ENCODE measurements at regions not wholly inside any gene's neighbourhood (a gene's known extent, or its start where the extent isn't known, plus 50 kb on each side); places are given as distances from the start of the nearest gene placed in this dataset.
A peak's percentile ranks its signal among the peaks of the same experiment; 100 is the strongest.
"Not testable (repeated sequence)": the region's sequence is repeated elsewhere in the genome, so short reads cannot be mapped to it uniquely, and the experiment has no call there.

DNA sequence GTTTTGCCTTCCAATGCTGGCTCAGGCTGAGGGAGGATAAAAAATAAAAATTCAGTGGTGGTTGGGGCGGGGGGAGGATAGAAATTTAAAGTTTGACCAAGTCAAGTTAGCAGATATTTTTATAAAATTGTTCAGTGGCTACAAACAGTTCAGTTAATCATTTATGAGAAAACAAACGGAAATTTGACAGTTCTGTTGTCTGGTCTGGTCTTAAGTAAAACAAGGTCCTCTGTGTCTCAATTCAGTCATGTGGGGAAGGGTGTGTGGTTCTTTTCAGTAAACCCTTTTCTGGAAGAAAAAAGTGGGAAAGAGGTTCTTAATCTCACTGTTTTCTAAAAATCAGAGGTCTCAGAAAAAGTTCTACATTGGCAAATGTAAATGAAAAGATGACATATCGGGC, 409.1 kb upstream of the SPANXN4 start:
- in situ Hi-C loops (cut with HindIII; ENCODE audit: low pct_unique_long_range_greater_than_20kb, low sequenced_read_pairs), result no loop called here
- no peak for TF ChIP-seq JUND (IDR thresholded peaks at IDR 0.05; ENCODE audit: low read depth)
- no peak for DNase-seq (ENCODE audit: low read depth in 1 of 2, low spot score in 1 of 2)

DNA sequence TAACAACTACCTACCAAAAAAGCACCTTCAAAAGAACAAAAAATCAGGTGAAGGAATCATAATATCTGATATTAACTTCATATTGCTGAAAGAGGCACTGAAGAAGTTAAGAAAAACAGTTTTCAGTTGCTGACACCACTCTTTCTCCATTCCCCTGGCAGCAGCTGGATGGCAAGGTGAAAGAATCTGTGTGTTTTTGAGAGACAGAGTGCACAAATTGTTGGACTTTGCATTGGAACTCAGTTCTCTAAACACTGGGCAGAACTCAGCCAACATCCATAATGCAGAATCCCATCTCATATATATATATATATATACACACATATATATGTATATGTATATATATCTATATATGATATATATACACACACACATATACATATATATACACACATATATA, 408.3 kb upstream of the MAGEC2 start:
- in situ Hi-C loops (cut with HindIII; ENCODE audit: low pct_unique_long_range_greater_than_20kb, low sequenced_read_pairs), result no loop called here
- no peak for TF ChIP-seq JUND (IDR thresholded peaks at IDR 0.05; ENCODE audit: low read depth)
- DNase-seq (ENCODE audit: low read depth in 1 of 2, low spot score in 1 of 2), result no peak

DNA sequence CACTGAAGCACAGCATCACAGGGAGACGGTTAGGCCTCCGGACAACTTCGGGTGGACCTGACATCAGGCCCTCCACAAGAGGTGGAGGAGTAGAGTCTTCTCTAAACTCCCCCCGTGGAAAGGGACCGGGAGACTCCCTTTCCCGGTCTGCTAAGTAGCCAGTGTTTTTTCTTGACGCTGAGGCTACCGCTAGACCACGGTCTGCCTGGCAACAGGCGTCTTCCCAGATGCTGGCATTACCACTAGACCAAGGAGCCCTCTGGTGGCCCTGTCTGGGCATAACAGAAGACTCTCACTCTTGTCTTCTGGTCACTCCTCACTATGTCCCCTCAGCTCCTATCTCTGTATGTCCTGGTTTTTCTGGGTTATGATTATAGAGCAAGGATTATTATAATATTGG, 401.5 kb upstream of the MAGEC2 start:
- DNase-seq (ENCODE audit: low read depth in 1 of 2, low spot score in 1 of 2), result peak in 1 of 2 experiments; percentile 61
- in situ Hi-C loops (cut with HindIII; ENCODE audit: low pct_unique_long_range_greater_than_20kb, low sequenced_read_pairs), result not testable (repeated sequence)

DNA sequence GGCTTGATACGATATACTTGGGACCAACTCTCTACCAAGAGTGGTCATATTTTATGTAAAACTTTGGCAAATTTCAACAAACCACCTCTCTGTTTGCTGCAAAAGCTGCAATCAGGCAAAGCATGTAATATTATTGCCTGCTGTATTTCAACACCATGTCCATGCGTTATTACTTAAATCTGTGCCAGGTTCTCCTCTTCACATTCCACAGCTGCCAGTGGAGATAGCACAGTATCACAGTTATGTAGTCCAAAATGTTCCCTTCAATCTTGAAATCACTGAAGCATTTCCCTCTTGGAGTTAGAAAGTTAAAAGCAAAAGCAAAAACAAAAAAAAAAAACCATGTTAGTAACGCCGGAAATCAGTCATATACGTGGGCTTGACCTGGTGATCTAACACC, 396.7 kb upstream of the MAGEC2 start:
- no peak for TF ChIP-seq JUND (IDR thresholded peaks at IDR 0.05; ENCODE audit: low read depth)
- in situ Hi-C loops (cut with HindIII; ENCODE audit: low pct_unique_long_range_greater_than_20kb, low sequenced_read_pairs), result no loop called here
- DNase-seq (ENCODE audit: low read depth in 1 of 2, low spot score in 1 of 2), result no peak

DNA sequence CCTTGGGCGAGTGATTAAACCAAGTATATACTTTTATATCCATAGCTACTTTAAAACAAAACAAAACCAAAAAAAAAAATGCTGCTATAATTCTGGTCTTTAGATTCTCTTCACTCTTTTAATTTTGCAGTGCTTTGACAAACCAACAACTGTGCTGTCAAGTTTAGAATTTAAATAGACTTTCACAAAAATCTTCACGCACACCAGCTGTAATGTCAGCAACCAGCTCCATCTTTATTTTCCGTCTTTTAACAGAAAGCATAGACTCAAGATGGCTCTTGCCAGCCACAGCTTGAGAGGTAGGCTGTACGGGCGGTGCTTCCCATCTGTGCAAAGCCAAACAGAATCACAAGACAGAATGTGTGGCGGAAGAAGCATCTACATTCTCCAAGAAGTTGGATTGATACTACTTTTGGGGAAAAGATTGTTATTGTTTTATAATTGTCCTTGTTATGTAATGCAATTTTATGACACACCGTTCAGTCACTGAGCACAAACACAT, 388.3 kb upstream of the MAGEC2 start:
- DNase-seq (ENCODE audit: low read depth in 1 of 2, low spot score in 1 of 2), result no peak
- in situ Hi-C loops (cut with HindIII; ENCODE audit: low pct_unique_long_range_greater_than_20kb, low sequenced_read_pairs), result no loop called here
- no peak for TF ChIP-seq JUND (IDR thresholded peaks at IDR 0.05; ENCODE audit: low read depth)

DNA sequence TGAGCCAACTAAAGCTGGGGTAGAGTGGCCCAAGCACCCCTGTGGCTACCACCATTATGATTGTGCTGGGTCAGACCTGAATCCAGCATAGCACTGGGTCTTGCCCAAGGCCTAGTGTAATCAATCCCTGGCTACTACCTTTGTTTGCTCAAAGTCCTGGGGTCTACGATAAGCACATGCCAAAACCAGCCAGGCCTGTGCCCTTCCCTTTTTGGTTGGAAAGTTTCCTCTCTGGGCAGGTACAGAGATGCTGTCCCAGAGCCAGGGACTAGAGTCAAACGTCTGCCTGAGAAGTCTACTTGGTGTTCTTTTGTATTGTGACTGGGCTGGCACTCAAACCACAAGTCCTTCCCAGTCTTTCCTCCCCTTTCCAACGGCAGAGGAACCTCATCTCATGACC, 371.5 kb upstream of the MAGEC2 start:
- DNase-seq (ENCODE audit: low read depth in 1 of 2, low spot score in 1 of 2), result no peak
- in situ Hi-C loops (cut with HindIII; ENCODE audit: low pct_unique_long_range_greater_than_20kb, low sequenced_read_pairs), result no loop called here
- no peak for TF ChIP-seq JUND (IDR thresholded peaks at IDR 0.05; ENCODE audit: low read depth)

DNA sequence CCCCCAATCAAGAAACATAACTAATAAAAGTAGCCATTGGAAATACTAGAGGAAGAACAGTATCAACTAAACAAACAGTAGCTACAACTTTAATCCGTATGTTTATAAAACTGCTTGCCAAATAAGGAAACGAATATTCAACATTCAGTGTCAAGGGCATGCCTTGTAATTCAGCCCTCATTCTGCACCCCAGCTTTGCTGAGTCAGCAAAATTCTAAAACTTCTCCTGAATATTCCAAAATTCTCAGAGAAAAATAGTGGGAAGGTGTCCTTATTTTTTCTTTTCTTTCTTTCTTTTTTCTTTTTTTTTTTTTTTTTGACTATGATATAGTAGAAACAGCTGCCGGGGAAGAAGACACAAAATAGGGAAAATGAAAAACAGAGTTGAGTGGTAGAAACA, 344.8 kb upstream of the MAGEC2 start:
- no peak for DNase-seq (ENCODE audit: low read depth in 1 of 2, low spot score in 1 of 2)
- TF ChIP-seq JUND (IDR thresholded peaks at IDR 0.05; ENCODE audit: low read depth), result no peak
- in situ Hi-C loops (cut with HindIII; ENCODE audit: low pct_unique_long_range_greater_than_20kb, low sequenced_read_pairs), result no loop called here

DNA sequence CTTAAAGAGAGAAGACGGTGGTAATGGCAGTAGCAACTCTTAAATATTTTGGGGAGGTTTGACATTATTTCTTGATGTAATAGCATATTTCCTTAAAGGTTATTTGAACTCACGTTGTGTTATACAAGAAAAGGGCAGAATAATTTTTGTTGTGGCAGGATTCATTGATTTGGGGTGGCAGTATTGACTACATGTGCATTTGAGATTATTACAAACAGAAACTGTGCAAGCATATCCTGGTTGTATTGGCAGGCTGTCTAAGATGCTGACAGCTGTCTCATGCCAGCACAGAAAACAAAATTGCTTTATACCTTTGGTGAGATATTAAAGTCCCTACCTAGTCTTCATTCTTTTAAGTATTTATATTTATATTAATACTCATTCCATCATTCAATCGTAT, 300.7 kb upstream of the MAGEC2 start:
- no peak for TF ChIP-seq JUND (IDR thresholded peaks at IDR 0.05; ENCODE audit: low read depth)

DNA sequence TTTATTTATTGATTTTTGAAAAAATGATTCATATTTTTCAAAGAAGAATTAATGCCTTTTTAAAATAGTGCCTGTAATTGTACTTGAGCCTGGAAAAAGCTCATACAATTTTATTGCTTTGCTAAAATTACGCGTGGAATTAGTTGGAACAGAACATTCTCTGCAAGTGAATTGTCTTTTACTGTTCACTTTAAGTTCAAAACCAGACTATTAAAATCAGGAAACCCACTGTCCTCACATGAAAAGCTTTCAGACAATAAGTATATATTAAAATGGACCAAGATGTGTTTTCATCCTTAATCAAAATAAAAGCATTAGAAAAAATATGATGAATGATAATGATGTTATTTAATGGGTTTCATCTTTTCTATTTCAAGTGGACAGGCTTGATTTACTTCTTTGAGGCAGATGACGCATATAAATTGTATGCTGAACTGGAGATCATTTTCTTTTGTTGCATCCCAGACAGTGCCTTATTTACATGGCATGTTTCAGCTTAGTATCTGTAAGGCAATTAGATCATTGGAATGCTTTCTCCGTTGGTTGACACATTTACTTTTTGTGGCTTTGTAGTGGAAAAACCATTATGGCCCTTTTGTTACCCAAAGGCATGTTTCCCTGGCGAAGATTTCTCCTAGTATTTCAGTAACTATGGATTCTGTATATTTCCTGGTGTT, 299.0 kb upstream of the MAGEC2 start:
- in situ Hi-C loops (cut with HindIII; ENCODE audit: low pct_unique_long_range_greater_than_20kb, low sequenced_read_pairs), result no loop called here
- DNase-seq (ENCODE audit: low read depth in 1 of 2, low spot score in 1 of 2), result no peak
- no peak for TF ChIP-seq JUND (IDR thresholded peaks at IDR 0.05; ENCODE audit: low read depth)

More for the DNA sequence above, 300.7 kb upstream of the MAGEC2 start:
- DNase-seq (ENCODE audit: low read depth in 1 of 2, low spot score in 1 of 2), result no peak
- in situ Hi-C loops (cut with HindIII; ENCODE audit: low pct_unique_long_range_greater_than_20kb, low sequenced_read_pairs), result no loop called here

DNA sequence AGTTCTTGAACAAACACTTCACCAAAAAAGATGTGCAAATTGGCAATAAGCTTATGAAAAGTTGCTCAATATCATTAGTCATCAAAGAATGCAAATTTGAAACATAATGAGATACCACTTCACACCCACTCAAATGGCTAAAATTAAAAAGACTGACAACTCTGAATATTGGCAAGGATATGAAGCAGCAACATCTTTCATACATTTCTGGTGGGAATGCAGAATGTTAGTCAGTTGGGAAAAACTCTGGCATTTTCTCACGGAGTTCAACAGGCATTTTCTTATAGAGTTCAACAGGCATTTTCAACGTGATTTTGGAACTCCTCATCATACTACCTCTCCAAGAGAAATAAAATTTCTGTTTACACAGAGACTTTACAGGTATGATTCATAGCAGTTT, 297.4 kb upstream of the MAGEC2 start:
- TF ChIP-seq JUND (IDR thresholded peaks at IDR 0.05; ENCODE audit: low read depth), result no peak
- no peak for DNase-seq (ENCODE audit: low read depth in 1 of 2, low spot score in 1 of 2)
- in situ Hi-C loops (cut with HindIII; ENCODE audit: low pct_unique_long_range_greater_than_20kb, low sequenced_read_pairs), result no loop called here

DNA sequence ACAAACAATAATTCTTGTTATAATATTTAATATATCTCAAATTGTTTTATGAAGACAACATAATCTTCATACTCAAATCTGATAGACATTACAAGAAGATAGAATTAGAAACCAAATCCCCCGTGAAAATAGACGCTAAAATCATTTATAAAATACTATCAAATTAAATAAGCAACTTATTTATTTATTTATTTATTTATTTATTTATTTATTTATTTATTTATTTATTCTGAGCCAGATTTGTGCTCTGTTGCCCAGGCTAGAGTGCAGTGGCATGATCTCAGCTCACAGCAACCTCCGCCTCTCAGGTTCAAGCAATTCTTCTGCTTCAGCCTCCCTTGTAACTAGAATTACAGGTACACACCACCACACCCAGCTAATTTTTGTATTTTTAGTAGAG, 294.9 kb upstream of the MAGEC2 start:
- DNase-seq (ENCODE audit: low read depth in 1 of 2, low spot score in 1 of 2), result no peak
- in situ Hi-C loops (cut with HindIII; ENCODE audit: low pct_unique_long_range_greater_than_20kb, low sequenced_read_pairs), result no loop called here
- no peak for TF ChIP-seq JUND (IDR thresholded peaks at IDR 0.05; ENCODE audit: low read depth)

DNA sequence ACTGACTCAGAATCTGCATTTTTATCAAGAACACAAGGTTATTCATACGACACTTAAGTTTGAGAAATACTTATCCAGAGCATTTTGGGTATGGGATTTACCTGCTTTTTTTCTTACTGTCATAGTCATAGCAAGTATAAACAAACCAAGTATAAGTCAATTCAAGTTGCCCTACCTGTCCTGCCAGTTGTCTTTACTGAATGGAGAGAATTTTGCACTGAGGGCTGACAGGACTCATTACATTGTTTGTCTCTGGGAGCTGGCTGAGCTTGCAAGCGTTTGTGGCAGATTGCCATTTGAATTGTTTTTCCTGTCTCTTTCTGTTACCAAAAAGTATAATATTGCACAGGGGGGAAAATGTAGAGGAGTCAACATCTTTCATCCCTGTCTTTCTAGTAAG, 278.9 kb upstream of the MAGEC2 start:
- peak; percentile 0 to 85 for DNase-seq (ENCODE audit: low read depth in 1 of 2, low spot score in 1 of 2)
- in situ Hi-C loops (cut with HindIII; ENCODE audit: low pct_unique_long_range_greater_than_20kb, low sequenced_read_pairs), result no loop called here
- TF ChIP-seq JUND (IDR thresholded peaks at IDR 0.05; ENCODE audit: low read depth), result no peak

DNA sequence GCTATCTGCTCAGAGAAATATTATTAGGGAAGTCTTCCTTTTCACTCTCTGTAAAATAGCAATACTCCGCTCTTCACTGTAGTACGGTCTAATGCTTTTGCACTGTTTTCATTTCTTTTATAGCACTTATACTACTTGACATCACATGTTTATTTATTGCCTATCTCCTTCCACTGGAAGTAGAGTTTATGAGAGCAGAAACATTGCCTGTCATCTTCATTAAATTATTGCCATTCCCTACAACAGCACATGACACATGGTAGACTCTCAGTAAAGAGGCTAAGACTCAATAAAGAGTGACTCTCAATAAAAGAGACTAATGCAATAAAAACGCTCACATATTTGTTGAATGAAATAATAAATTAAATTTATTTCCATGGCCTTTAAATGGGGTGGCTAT, 241.3 kb upstream of the MAGEC2 start:
- in situ Hi-C loops (cut with HindIII; ENCODE audit: low pct_unique_long_range_greater_than_20kb, low sequenced_read_pairs), result no loop called here
- TF ChIP-seq JUND (IDR thresholded peaks at IDR 0.05; ENCODE audit: low read depth), result no peak
- no peak for DNase-seq (ENCODE audit: low read depth in 1 of 2, low spot score in 1 of 2)

DNA sequence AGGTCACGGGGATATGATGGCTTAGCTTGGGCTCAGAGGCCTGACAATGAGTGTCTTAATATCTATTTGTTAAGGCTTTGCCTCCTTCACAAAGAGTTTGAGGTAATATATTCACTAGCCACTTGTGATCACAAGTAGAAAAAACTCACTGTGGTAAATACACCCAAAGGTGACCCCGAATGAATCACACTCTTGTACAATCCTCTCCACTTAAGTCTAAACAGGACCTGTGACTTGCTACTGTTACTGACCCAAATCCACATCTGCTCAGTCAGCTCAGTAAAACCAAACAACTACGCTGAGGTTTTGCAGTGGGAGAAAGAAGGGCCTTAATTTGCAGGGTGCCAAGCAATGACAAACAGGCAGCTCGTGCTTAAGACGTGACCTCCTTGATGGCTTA, 223.8 kb upstream of the MAGEC2 start:
- in situ Hi-C loops (cut with HindIII; ENCODE audit: low pct_unique_long_range_greater_than_20kb, low sequenced_read_pairs), result no loop called here
- TF ChIP-seq JUND (IDR thresholded peaks at IDR 0.05; ENCODE audit: low read depth), result no peak
- DNase-seq (ENCODE audit: low read depth in 1 of 2, low spot score in 1 of 2), result no peak

DNA sequence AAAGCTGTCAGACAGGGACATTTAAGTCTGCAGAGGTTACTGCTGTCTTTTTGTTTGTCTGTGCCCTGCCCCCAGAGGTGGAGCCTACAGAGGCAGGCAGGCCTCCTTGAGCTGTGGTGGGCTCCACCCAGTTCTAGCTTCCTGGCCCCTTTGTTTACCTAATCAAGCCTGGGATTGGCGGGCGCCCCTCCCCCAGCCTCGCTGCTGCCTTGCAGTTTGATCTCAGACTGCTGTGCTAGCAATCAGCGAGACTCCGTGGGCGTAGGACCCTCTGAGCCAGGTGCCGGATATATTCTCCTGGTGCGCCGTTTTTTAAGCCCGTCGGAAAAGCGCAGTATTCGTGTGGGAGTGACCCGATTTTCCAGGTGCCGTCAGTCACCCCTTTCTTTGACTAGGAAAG, 185.9 kb upstream of the MAGEC2 start:
- in situ Hi-C loops (cut with HindIII; ENCODE audit: low pct_unique_long_range_greater_than_20kb, low sequenced_read_pairs); DNase-seq (ENCODE audit: low read depth in 1 of 2, low spot score in 1 of 2): not testable (repeated sequence)
